ENCODE measurements at regions not wholly inside any gene's neighbourhood (a gene's known extent, or its start where the extent isn't known, plus 50 kb on each side); places are given as distances from the start of the nearest gene placed in this dataset.
A peak's percentile ranks its signal among the peaks of the same experiment; 100 is the strongest.

DNA sequence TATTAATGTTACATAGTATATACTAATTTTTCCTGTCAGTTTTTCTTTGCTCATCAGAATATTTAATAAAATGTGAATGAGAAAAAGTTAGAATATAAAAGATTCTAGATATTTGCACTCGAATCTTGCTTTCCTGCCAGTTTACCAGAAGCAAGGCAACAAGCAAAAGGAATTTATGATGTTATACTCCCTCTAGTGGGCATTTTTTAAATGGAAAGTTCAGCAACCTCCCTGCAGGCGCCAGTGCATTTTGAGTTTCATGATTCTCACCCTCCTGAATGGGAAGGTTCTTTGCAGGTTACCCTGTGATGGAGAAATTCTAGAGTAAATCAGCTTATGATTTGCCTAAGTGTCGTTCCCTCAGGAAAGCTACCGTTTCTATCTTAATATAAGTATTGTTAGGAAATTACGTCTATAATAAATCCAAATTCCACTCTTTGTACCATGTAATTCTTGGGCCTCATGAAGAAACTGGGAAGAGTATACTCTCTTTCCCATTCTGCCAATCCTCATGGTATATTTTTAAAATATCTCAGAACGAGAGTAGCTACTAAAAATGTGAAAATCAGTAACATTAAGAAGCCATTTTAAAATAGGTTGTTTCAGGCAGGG lies 350.0 kb downstream of the CRPPA start:
- H3K4me3 ChIP-seq, result no peak overlapping the region
- no peak overlapping the region for H3K27ac ChIP-seq

- Histone ChIP-seq H3K27ac (peak overlapping the region in 2 of 21 experiments; percentile 15 to 23), H3K4me3 (no peak overlapping the region)
Observed at GRCh38 chr7:16070806-16071205, 350.5 kb downstream of the CRPPA start.

DNA sequence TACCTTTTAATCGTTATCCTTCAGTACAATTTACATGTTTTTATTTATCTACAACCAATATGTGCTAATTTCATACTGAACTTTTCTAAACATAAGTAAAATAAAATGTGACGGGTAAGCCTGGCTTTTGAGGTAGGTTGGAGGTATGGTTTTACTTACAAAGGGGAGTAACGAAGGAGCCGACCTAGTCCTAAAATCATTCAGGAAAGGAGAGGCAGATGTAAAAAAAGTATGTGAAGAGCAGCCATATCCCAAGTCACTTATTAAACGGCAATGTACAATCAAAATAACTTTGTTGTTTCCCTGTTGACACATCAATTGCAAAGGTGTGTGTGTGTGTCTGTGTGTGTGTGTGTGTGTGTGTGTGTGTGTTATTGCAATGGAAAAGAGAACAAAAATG lies 351.3 kb downstream of the CRPPA start:
- H3K4me3 ChIP-seq, result no peak overlapping the region
- H3K27ac ChIP-seq, result peak overlapping the region in 2 of 21 experiments; percentile 12 to 15

DNA sequence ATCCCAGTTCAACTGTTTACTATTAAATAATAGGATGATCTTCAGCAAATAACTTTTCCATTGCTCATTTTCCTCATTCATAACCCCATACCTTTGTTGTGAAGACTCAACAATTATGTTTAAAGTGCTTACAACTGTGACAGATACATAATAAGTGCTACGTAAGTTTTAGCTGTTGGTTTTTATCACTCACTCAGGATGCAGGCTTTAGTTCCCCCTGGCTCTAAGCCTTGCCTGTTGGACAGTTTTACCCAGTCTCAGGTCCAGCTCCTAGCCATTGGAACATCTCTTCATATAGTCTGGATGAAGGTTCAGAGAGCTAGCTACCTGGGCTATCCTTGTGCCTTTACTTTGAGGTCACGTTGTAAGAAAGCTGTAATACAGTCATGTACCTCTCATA lies 353.2 kb downstream of the CRPPA start:
- Histone ChIP-seq H3K27ac (peak overlapping the region in 7 of 21 experiments; percentile 18 to 63 (median 39)), H3K4me3 (no peak overlapping the region)

DNA sequence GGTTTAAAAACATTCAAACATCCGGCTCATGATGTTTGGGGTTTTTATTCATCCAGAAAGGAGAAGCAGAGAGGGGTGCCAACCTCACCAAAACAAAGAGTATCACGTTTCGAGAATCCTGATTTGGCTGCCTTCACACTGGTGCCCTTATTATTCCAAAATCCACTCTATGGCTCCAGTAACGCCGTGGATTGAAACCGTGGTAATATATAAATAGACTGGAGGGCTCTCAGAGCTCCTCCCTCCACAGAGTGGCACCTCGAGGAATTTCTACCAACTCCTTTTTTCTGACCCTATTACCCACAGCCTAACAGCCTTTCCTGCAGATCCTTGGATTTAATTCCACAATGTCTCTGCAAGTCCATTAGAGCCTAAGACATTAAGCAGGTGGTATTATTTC lies 353.6 kb downstream of the CRPPA start:
- peak overlapping the region in 9 of 21 experiments; percentile 18 to 63 (median 46) for H3K27ac ChIP-seq
- no peak overlapping the region for H3K4me3 ChIP-seq

DNA sequence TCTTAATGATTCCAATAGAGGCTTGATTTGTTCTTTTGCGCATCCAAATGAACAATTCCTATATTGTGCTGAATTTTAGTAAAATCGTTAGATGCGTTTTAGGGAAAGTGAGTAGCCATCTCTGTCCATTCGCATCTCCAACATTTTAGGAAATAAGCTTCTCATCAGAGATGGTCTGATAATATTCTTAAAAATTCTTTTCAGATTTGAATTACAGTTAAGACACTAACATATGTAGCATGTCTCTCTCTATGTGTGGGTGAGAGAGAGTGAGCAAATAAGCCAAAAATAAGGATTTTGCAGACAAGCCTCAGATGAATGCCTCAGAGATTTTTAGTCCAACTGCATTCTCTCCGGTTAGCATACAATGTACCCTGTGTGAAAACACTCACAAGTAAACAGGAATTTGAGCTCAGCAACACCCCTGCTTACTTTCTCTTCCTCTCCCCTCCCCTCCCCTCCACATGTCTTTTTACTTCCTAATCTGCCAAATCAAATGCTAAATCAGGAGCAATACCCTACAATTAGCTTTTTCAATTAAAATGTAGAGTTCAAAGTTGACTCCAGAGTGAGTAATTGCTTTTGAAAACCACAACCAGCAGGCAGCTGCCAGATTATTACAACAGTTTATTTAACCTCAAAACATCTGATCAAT lies 354.4 kb downstream of the CRPPA start:
- peak overlapping the region in 8 of 21 experiments; percentile 16 to 63 (median 36) for H3K27ac ChIP-seq
- no peak overlapping the region for H3K4me3 ChIP-seq

- Histone ChIP-seq H3K4me3 (no peak overlapping the region), H3K27ac (peak overlapping the region in 3 of 21 experiments; percentile 31 to 56 (median 45))
Observed at GRCh38 chr7:16065939-16066338, 355.4 kb downstream of the CRPPA start.

GRCh38 chr7:16063716-16064675 lies 357.3 kb downstream of the CRPPA start:
- Histone ChIP-seq H3K4me3 (no peak overlapping the region), H3K27ac (peak overlapping the region in 11 of 21 experiments; percentile 5 to 74 (median 34))

- no peak overlapping the region for H3K4me3 ChIP-seq
- H3K27ac ChIP-seq, result peak overlapping the region in 12 of 21 experiments; percentile 5 to 74 (median 34)
Observed at GRCh38 chr7:16063221-16063620, 358.1 kb downstream of the CRPPA start.

GRCh38 chr7:16062269-16062668 lies 359.1 kb downstream of the CRPPA start:
- peak overlapping the region in 4 of 21 experiments; percentile 21 to 74 (median 46) for H3K27ac ChIP-seq
- no peak overlapping the region for H3K4me3 ChIP-seq

GRCh38 chr7:16061630-16062029 lies 359.7 kb downstream of the CRPPA start:
- Histone ChIP-seq H3K27ac (peak overlapping the region in 3 of 21 experiments; percentile 21 to 52 (median 25)), H3K4me3 (no peak overlapping the region)

- Histone ChIP-seq H3K4me3 (no peak overlapping the region), H3K27ac (no peak overlapping the region)
Observed at GRCh38 chr7:16061011-16061410, 360.3 kb downstream of the CRPPA start.

- H3K4me3 ChIP-seq, result no peak overlapping the region
- H3K27ac ChIP-seq, result no peak overlapping the region
Observed at GRCh38 chr7:16060502-16060901, 360.8 kb downstream of the CRPPA start.

DNA sequence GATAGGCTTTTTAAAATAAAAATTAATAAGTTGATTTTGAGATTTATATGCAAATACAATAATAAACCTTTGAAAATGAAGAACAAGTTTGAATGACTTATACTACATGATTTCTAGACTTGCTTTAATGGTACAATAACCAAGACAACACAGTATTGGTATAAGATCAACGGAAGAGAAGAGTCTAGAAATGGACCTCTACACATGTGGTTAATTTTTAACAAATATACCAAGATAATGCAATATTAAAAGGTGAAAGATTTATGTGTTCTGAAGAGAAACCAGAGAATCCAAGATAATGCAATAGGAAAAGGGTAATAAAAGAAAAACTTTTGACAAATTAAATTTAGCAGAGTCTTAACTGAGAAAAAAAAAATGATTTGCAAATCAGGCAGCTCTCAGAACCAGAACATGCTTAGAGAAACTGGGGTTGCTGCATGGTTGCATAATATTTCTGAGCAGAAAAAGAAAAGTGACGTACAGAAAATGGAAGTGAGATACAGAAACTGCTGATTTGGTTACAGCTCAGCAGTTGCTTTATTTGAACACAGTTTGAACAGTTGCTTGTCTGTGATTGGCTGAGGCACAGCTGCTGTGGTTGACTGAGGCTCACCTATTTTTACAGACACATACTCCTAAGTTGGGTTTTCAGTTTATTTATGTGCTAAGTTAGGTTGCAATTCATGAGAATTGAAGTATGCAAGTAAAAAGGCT lies 365.9 kb downstream of the CRPPA start:
- no peak overlapping the region for H3K27ac ChIP-seq

DNA sequence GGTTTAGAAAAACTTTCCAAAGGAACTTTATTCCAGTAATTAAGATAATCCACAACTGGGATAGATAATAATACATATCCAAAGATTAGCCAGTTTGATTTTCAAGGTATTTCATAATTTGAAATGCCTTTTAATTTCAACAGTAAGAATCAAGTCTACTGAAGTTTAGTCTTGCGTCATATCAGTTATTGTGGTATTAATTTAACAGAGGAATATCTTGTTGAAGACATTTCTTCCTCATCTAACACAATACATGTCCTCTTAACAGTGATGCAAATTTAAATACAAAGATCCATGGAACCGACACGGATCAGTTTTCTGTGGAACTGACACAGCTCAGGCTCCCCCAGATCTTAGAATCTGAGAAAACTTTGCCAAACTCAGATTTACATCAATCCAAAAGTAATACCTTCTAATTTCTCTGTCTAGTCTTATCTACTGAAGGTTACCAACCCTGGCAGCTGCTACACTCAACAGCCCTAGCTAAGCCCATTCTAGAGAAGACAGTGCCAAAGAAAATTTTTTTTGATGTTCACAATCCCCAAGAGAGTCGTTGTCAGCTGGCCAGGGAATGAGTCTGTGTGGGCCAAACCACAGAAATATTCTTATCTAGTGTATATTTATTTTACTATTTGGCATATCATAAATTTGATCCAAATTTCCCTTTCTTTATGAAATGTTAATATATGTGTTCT lies 365.2 kb upstream of the MEOX2 start:
- Histone ChIP-seq H3K27ac (no peak overlapping the region), H3K4me3 (no peak overlapping the region)

More for the DNA sequence above, 365.9 kb downstream of the CRPPA start:
- H3K4me3 ChIP-seq, result no peak overlapping the region

DNA sequence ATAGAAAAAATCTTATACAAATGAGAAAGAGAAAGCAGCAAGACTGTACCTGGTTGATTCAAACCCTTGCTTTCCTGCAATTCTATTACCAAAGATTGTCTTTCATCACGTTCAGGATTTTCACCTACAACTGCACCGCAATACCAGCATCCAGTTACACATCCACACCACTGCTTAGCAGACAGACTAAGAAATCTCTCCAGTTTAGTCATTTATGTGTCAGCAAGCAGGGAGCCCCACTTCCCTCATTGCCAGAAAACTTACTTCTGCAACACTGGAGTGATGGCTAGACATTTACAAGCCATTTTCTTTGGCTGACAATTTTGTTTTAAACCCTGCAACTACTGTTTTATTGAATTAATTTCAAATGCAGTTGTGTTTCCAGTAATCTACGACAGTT lies 359.6 kb upstream of the MEOX2 start:
- H3K27ac ChIP-seq, result no peak overlapping the region
- no peak overlapping the region for H3K4me3 ChIP-seq

DNA sequence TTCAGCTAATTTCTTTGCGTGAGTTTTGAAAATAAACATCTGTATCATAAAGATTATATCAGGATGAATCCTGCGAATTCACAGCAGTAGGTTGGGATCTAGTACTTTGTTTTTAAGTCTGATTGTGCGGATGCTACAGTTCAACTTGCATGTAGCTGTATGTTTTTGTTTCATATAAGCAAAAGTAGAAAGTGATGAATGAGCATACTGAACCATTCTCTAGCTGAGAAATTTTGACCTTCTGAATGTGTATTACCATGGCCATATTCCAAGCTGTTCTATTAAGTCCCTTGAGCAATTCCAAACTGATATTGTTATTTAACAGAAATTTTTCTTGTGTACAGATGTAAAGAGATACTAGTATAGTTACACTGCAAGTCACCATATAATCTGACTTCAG lies 358.8 kb upstream of the MEOX2 start:
- H3K27ac ChIP-seq, result no peak overlapping the region
- H3K4me3 ChIP-seq, result no peak overlapping the region

DNA sequence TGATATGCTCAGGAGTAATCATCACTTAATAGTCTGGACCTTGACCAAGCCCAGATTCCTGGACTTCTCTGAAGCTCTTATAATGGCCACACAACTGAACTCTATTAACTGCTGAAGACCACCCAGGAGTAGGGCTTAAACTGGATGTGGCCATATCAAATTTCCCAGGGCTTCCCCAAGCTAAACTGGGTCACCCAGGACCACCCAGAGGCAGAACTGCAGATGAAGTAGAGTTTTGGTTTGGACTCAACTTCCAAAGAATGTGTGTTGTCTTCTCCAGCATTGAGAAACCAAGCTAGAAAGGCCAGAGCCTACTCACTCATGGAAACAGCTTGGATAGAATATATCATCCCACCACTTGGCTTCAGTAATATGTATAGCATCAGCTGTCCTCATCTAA lies 358.2 kb upstream of the MEOX2 start:
- H3K4me3 ChIP-seq, result no peak overlapping the region
- no peak overlapping the region for H3K27ac ChIP-seq

GRCh38 chr7:16040346-16040745 lies 353.9 kb upstream of the MEOX2 start:
- Histone ChIP-seq H3K27ac (no peak overlapping the region), H3K4me3 (no peak overlapping the region)
